Endothelial cell of umbilical vein (primary cell): ENCODE measurements at regions not wholly inside any gene's neighbourhood (a gene's known extent, or its start where the extent isn't known, plus 50 kb on each side); places are given as distances from the start of the nearest gene placed in this dataset.

Experiments
- BruUV-seq: library from RNA; stranded (reverse); fragments of 400-500 nt; replicated peaks from 2 replicates; lab custom pipeline; 2021; lab: Mats Ljungman, UMichigan
- CTCF ChIA-PET: fragments of 300-600, 350-600 bp; sonication (Branson Sonifier 250); formaldehyde crosslinking; loops from one replicate; lab custom pipeline; 2021; ENCODE audit warnings: antibody characterized with exemption, inconsistent platforms; lab: Charles Lee
- POLR2A ChIA-PET: fragments of 300-600, 350-600 bp; sonication (Branson Sonifier 250); formaldehyde crosslinking; loops from one replicate; lab custom pipeline; 2021; ENCODE audit warnings: antibody characterized with exemption, inconsistent platforms; lab: Charles Lee
- DNase-seq: peaks from one replicate; pipeline ENCODE4 v3.0.0-alpha.2; 2011; ENCODE audit warnings: low read depth, low spot score
- FAIRE-seq: peaks from 2 replicates; lab custom pipeline; 2011; peaks lifted over from hg19 to GRCh38; lab: Jason Lieb, UNC
- H2AFZ ChIP-seq: 2 replicates; pipeline ENCODE4 v1.6.0; 2012; ENCODE audit warnings: low read depth, low read length, control low read depth, inconsistent platforms
- H3K27ac ChIP-seq: 2 replicates; pipeline ENCODE4 v1.5.1; 2011; ENCODE audit warnings: low read depth, mild to moderate bottlenecking, control low read depth, low read length, moderate library complexity; ENCODE audit not compliant: insufficient read depth
- H3K27me3 ChIP-seq, 2 experiments: 2 replicates each; pipeline versions ENCODE4 v1.6.0 to v1.6.1; 2011; ENCODE audit warnings: low read length in 2 of 2, mixed read lengths in 1 of 2; ENCODE audit not compliant: control insufficient read depth in 2 of 2, insufficient read depth in 2 of 2
- H3K36me3 ChIP-seq, 2 experiments: 2 replicates in 1 of 2; 3 replicates in 1 of 2; pipeline ENCODE4 v1.5.1; 2011; ENCODE audit warnings: low read length in 2 of 2, mild to moderate bottlenecking in 1 of 2, moderate library complexity in 1 of 2; ENCODE audit not compliant: control insufficient read depth in 2 of 2, insufficient read depth in 2 of 2; ENCODE audit errors: extremely low read depth in 1 of 2
- H3K4me1 ChIP-seq: 3 replicates; pipeline ENCODE4 v1.5.1; 2011; ENCODE audit warnings: mild to moderate bottlenecking, low read length; ENCODE audit not compliant: control insufficient read depth, insufficient read depth; ENCODE audit errors: extremely low read depth
- H3K4me2 ChIP-seq: 2 replicates; pipeline ENCODE4 v1.6.1; 2011; ENCODE audit warnings: low read length, control low read depth, mixed read lengths; ENCODE audit not compliant: insufficient read depth
- H3K4me3 ChIP-seq, 3 experiments: fragments of 200-600 bp in 1 of 3; sonication (generic), shearing (Covaris generic) in 1 of 3; replicated peaks in 1 of 3; 2 replicates each; pipeline ENCODE4 v1.5.1; 2011 to 2016; ENCODE audit warnings: control low read depth in 3 of 3, low read length in 3 of 3, mild to moderate bottlenecking in 2 of 3, inconsistent platforms in 1 of 3, low read depth in 1 of 3, moderate library complexity in 1 of 3; ENCODE audit not compliant: insufficient read depth in 1 of 3
- H3K79me2 ChIP-seq: 2 replicates; pipeline ENCODE4 v1.6.0; 2012; ENCODE audit warnings: low read length, inconsistent platforms; ENCODE audit not compliant: control insufficient read depth, insufficient read depth
- H3K9ac ChIP-seq: replicated peaks from 2 replicates; pipeline ENCODE3; 2011; ENCODE audit warnings: low read length, control low read depth; ENCODE audit not compliant: insufficient read depth; ENCODE audit errors: extremely low read depth
- H3K9me1 ChIP-seq: replicated peaks from 3 replicates; pipeline ENCODE4 v1.6.0; 2011; ENCODE audit warnings: mild to moderate bottlenecking, low read length; ENCODE audit not compliant: control insufficient read depth, insufficient read depth; ENCODE audit errors: extremely low read depth
- H3K9me3 ChIP-seq: replicated peaks from 2 replicates; pipeline ENCODE4 v1.5.1; 2012; ENCODE audit warnings: low read length, inconsistent platforms; ENCODE audit not compliant: control insufficient read depth, insufficient read depth
- H4K20me1 ChIP-seq: replicated peaks from 2 replicates; pipeline ENCODE3; 2011; ENCODE audit warnings: mild to moderate bottlenecking, low read length; ENCODE audit not compliant: control insufficient read depth, insufficient read depth; ENCODE audit errors: extremely low read depth
- CTCF ChIP-seq, 2 donors: IDR thresholded peaks; 1 replicate in 1 of 2; 2 replicates in 1 of 2; pipeline ENCODE4 v1.5.1; 2011; ENCODE audit warnings: low read length in 2 of 2, mild to moderate bottlenecking in 2 of 2, moderate library complexity in 2 of 2, control low read depth in 1 of 2, inconsistent platforms in 1 of 2, low read depth in 1 of 2; ENCODE audit not compliant: insufficient read depth in 1 of 2; ENCODE audit errors: extremely low read depth in 1 of 2
- FOS ChIP-seq: IDR thresholded peaks from 2 replicates; pipeline ENCODE4 v1.6.1; 2011; ENCODE audit warnings: mild to moderate bottlenecking, low read length, moderate library complexity, borderline replicate concordance; ENCODE audit not compliant: insufficient read depth
- GATA2 ChIP-seq: IDR thresholded peaks from 2 replicates; pipeline ENCODE4 v1.7.0; 2011; ENCODE audit warnings: low read depth, mild to moderate bottlenecking, moderate library complexity, mixed read lengths, low read length; ENCODE audit not compliant: insufficient read length, insufficient read depth
- JUN ChIP-seq: IDR thresholded peaks from 2 replicates; pipeline ENCODE4 v1.6.1; 2011; ENCODE audit warnings: borderline replicate concordance, low read depth; ENCODE audit not compliant: insufficient read length, insufficient read depth
- MYC ChIP-seq: IDR thresholded peaks from one replicate; pipeline ENCODE4 v1.6.1; 2011; ENCODE audit warnings: mild to moderate bottlenecking, low read depth, low read length
- POLR2A ChIP-seq: IDR thresholded peaks from 2 replicates; pipeline ENCODE4 v1.6.1; 2012; ENCODE audit warnings: low read depth, mild to moderate bottlenecking, control low read depth, low read length
- POLR2AphosphoS5 ChIP-seq: IDR thresholded peaks from 2 replicates; pipeline ENCODE4 v1.6.1; 2012; ENCODE audit warnings: low read depth, mild to moderate bottlenecking, control low read depth, low read length, moderate library complexity; ENCODE audit not compliant: insufficient read depth
- dilution Hi-C: fragments of 300-500 bp; cut with MboI; formaldehyde crosslinking; loops from one replicate; pipeline ENCODE4 v1.15.0; 2019; ENCODE audit warnings: low sequenced_read_pairs; ENCODE audit not compliant: extremely low pct_ligation_motif_present
- intact Hi-C: fragments of 100-400 bp; cut with micrococcal nuclease; formaldehyde crosslinking; loops from one replicate; pipeline ENCODE4 v1.10.0; 2022
- TF ChIP-seq, protein P1 (sequence below): IDR thresholded peaks from 2 replicates; pipeline ENCODE4 v1.6.1; 2011; ENCODE audit not compliant: insufficient read depth, insufficient read length

GRCh38 chr12:68403711-68404110, 71.5 kb upstream of the MDM1 start:
- H3K27me3 ChIP-seq = no peaks in the 10 kb centered on the region
- H3K36me3 ChIP-seq = no peaks in the 10 kb centered on the region
- dilution Hi-C loops (no loop called here), intact Hi-C loops (no loop called here)
- no peak for TF ChIP-seq GATA2
- no peak for TF ChIP-seq MYC
- TF ChIP-seq JUN = no peak
- no peak for TF ChIP-seq POLR2A
- no peak for TF ChIP-seq POLR2AphosphoS5
- TF ChIP-seq FOS = no peak
- TF ChIP-seq, protein P1, sequence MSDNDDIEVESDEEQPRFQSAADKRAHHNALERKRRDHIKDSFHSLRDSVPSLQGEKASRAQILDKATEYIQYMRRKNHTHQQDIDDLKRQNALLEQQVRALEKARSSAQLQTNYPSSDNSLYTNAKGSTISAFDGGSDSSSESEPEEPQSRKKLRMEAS = no peak
- TF ChIP-seq CTCF (IDR thresholded peaks at IDR 0.05; ENCODE audit: extremely low read depth in 1 of 2, insufficient read depth in 1 of 2, low read depth in 1 of 2, low read length in 2 of 2) = no peak
- H3K9me1 ChIP-seq = no peaks in the 10 kb centered on the region
- H4K20me1 ChIP-seq = no peaks in the 10 kb centered on the region
- no peak overlapping the region for H3K9ac ChIP-seq
- peaks cover 21% of the 10 kb centered on the region for H3K4me1 ChIP-seq
- no peaks in the 10 kb centered on the region for H3K79me2 ChIP-seq
- ChIA-PET CTCF (interaction anchor here (1.4 kb wide), 1 partner anchor 12 kb away, joined by 3 read pairs; no protein-coding TSS in a partner anchor), POLR2A (no interaction called here)
- no TSS peak for BruUV-seq
- H2AFZ ChIP-seq = no peak overlapping the region
- no peak for DNase-seq
- H3K9me3 ChIP-seq = no peaks in the 10 kb centered on the region
- H3K27ac ChIP-seq = no peak overlapping the region
- no peak for FAIRE-seq
- H3K4me3 ChIP-seq = no peak overlapping the region
- no peak overlapping the region for H3K4me2 ChIP-seq
